ENCODE measurements at regions not wholly inside any gene's neighbourhood (a gene's known extent, or its start where the extent isn't known, plus 50 kb on each side); places are given as distances from the start of the nearest gene placed in this dataset.

DNA sequence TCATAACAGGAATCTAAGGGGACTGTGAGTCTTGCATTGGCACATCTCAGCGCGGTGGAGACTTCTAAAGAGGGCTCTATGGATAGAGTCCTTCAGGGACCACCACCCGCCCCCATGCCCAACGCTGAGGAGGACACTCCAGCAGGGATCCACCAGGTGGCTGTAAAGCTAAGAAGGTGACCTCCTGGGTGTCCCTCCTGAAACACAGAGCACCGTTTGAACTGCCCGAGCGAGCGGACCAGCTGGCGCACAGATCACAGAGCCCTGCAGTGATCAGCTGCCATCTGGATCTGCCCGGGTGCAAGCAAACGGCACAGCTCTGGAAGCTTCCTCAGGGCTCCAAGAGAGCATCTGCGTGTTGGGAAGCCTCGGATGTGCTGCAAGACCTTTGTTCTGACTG lies 51.3 kb upstream of the LYST start:
- Histone ChIP-seq H3K79me2 (ENCODE audit: insufficient read depth, low read length) (no peaks in the 10 kb centered on the region), H3K9me3 (ENCODE audit: insufficient read depth, low read length, severe bottlenecking) (no peaks in the 10 kb centered on the region), H3K36me3 (ENCODE audit: insufficient read depth, low read length) (no peaks in the 10 kb centered on the region), H3K27ac (ENCODE audit: low read length) (no peak overlapping the region), H3K4me2 (ENCODE audit: insufficient read depth, low read length) (no peak overlapping the region), H2AFZ (ENCODE audit: low read depth, low read length) (no peak overlapping the region), H3K27me3 (ENCODE audit: insufficient read depth, low read length, poor library complexity) (peaks cover 10% of the 10 kb centered on the region), H3K4me3 (ENCODE audit: low read depth in 1 of 2, low read length in 2 of 2) (no peak overlapping the region), H3K4me1 (ENCODE audit: insufficient read depth, low read length) (no peaks in the 10 kb centered on the region), H3K9ac (ENCODE audit: low read depth, low read length) (no peak overlapping the region), H4K20me1 (ENCODE audit: insufficient read depth, low read length) (no peaks in the 10 kb centered on the region)
- no peak for DNase-seq
- ATAC-seq (ENCODE audit: insufficient read depth, low read depth) = no peak
- TF ChIP-seq, protein P1, sequence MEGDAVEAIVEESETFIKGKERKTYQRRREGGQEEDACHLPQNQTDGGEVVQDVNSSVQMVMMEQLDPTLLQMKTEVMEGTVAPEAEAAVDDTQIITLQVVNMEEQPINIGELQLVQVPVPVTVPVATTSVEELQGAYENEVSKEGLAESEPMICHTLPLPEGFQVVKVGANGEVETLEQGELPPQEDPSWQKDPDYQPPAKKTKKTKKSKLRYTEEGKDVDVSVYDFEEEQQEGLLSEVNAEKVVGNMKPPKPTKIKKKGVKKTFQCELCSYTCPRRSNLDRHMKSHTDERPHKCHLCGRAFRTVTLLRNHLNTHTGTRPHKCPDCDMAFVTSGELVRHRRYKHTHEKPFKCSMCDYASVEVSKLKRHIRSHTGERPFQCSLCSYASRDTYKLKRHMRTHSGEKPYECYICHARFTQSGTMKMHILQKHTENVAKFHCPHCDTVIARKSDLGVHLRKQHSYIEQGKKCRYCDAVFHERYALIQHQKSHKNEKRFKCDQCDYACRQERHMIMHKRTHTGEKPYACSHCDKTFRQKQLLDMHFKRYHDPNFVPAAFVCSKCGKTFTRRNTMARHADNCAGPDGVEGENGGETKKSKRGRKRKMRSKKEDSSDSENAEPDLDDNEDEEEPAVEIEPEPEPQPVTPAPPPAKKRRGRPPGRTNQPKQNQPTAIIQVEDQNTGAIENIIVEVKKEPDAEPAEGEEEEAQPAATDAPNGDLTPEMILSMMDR (IDR thresholded peaks at IDR 0.05; ENCODE audit: borderline replicate concordance, extremely low read depth, low read length, poor library complexity, severe bottlenecking) = no peak
- no peak for TF ChIP-seq EZH2 (IDR thresholded peaks at IDR 0.05; ENCODE audit: borderline replicate concordance, low read depth, low read length, severe bottlenecking)

DNA sequence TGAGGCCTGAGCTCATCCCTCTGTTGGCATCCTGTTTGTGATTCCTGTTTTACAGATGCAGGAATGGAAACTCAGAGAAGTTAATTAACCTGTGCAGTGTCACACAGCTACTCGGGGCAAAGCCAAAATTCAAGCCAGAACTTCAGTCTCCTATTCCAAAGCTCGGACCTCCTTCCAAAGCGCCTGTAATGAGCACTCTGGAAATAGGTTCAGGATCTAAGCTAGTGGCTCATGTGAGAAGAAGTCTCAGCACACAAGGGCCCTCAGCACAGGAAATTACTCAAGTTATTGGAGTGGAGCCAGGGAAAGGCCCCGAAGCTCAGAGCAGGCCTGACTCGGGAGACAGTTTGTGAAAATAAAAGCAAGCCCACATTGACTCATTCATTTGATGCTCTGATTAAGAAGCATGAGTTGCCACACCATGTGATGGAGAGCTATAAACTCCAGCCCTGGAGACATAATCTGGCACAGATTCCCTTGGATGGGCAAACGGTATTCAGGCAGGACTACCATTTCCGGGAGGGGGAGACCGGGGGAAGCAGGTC lies 50.6 kb upstream of the LYST start:
- Histone ChIP-seq H3K9me3 (ENCODE audit: insufficient read depth, low read length, severe bottlenecking) (no peaks in the 10 kb centered on the region), H2AFZ (ENCODE audit: low read depth, low read length) (no peak overlapping the region), H3K9ac (ENCODE audit: low read depth, low read length) (no peak overlapping the region), H3K36me3 (ENCODE audit: insufficient read depth, low read length) (no peaks in the 10 kb centered on the region), H3K79me2 (ENCODE audit: insufficient read depth, low read length) (no peaks in the 10 kb centered on the region), H3K27me3 (ENCODE audit: insufficient read depth, low read length, poor library complexity) (peaks cover 11% of the 10 kb centered on the region), H3K4me2 (ENCODE audit: insufficient read depth, low read length) (no peak overlapping the region), H4K20me1 (ENCODE audit: insufficient read depth, low read length) (no peaks in the 10 kb centered on the region), H3K27ac (ENCODE audit: low read length) (no peak overlapping the region), H3K4me3 (ENCODE audit: low read depth in 1 of 2, low read length in 2 of 2) (no peak overlapping the region), H3K4me1 (ENCODE audit: insufficient read depth, low read length) (no peaks in the 10 kb centered on the region)
- ATAC-seq (ENCODE audit: insufficient read depth, low read depth) (peak; percentile 68; the same call in 2 of the 3 replicates), DNase-seq (peak; percentile 23)
- TF ChIP-seq EZH2 (IDR thresholded peaks at IDR 0.05; ENCODE audit: borderline replicate concordance, low read depth, low read length, severe bottlenecking) = no peak
- TF ChIP-seq, protein P1 (IDR thresholded peaks at IDR 0.05; ENCODE audit: borderline replicate concordance, extremely low read depth, low read length, poor library complexity, severe bottlenecking) = no peak

Measured in DND-41 (cell line).